ENCODE measurements at regions not wholly inside any gene's neighbourhood (a gene's known extent, or its start where the extent isn't known, plus 50 kb on each side); places are given as distances from the start of the nearest gene placed in this dataset.

GRCh38 chr18:28972333-28972907 is 795.5 kb upstream of the CDH2 start:
- Histone ChIP-seq H4K91ac (ENCODE audit: low read depth, low read length) (no peak overlapping the region), H3K4me3 (ENCODE audit: low read depth, low read length) (no peak overlapping the region), H2BK5ac (ENCODE audit: low read depth, low read length, poor library complexity) (no peak overlapping the region), H4K8ac (ENCODE audit: low read depth, low read length) (no peak overlapping the region), H3K27me3 (ENCODE audit: insufficient read depth, low read length) (no peaks in the 10 kb centered on the region), H3K79me2 (ENCODE audit: control insufficient read depth, insufficient read depth, low read length, poor library complexity) (no peaks in the 10 kb centered on the region), H3K23ac (ENCODE audit: low read length) (no peak overlapping the region), H3K27ac (ENCODE audit: low read depth, low read length) (no peak overlapping the region), H2AK5ac (ENCODE audit: low read length) (no peak overlapping the region), H3K36me3 (ENCODE audit: control insufficient read depth in 1 of 2, insufficient read depth in 2 of 2, low read length in 2 of 2) (no peaks in the 10 kb centered on the region), H3K4ac (ENCODE audit: low read depth, low read length) (no peak overlapping the region), H3K4me1 (ENCODE audit: control insufficient read depth in 1 of 2, insufficient read depth in 2 of 2, low read length in 2 of 2) (no peaks in the 10 kb centered on the region), H2BK120ac (ENCODE audit: insufficient read depth, low read length, poor library complexity) (no peak overlapping the region), H3K18ac (ENCODE audit: low read length) (no peak overlapping the region), H2AFZ (ENCODE audit: insufficient read depth, low read length, poor library complexity) (no peak overlapping the region), H3K9ac (ENCODE audit: low read length) (no peak overlapping the region), H4K12ac (ENCODE audit: low read depth, low read length) (no peak overlapping the region), H2BK12ac (ENCODE audit: low read length) (no peak overlapping the region), H3K4me2 (ENCODE audit: low read length) (no peak overlapping the region), H3K14ac (ENCODE audit: low read length) (no peak overlapping the region), H3K9me3 (ENCODE audit: insufficient read depth, low read depth, low read length) (no peaks in the 10 kb centered on the region), H3K79me1 (ENCODE audit: low read length) (no peaks in the 10 kb centered on the region)
- no peak for DNase-seq
- WGBS (ENCODE audit: extremely low coverage, insufficient coverage, insufficient read length), result no CpG with 5 or more reads among the region's 5 CpGs

- Histone ChIP-seq H3K4me1 (ENCODE audit: control insufficient read depth in 1 of 2, insufficient read depth in 2 of 2, low read length in 2 of 2) (no peaks in the 10 kb centered on the region), H2AFZ (ENCODE audit: insufficient read depth, low read length, poor library complexity) (no peak overlapping the region), H3K23ac (ENCODE audit: low read length) (no peak overlapping the region), H2AK5ac (ENCODE audit: low read length) (no peak overlapping the region), H3K9me3 (ENCODE audit: insufficient read depth, low read depth, low read length) (no peaks in the 10 kb centered on the region), H2BK5ac (ENCODE audit: low read depth, low read length, poor library complexity) (no peak overlapping the region), H3K79me2 (ENCODE audit: control insufficient read depth, insufficient read depth, low read length, poor library complexity) (no peaks in the 10 kb centered on the region), H3K9ac (ENCODE audit: low read length) (no peak overlapping the region), H3K79me1 (ENCODE audit: low read length) (no peaks in the 10 kb centered on the region), H2BK12ac (ENCODE audit: low read length) (no peak overlapping the region), H4K12ac (ENCODE audit: low read depth, low read length) (no peak overlapping the region), H3K14ac (ENCODE audit: low read length) (no peak overlapping the region), H3K4me2 (ENCODE audit: low read length) (no peak overlapping the region), H3K27me3 (ENCODE audit: insufficient read depth, low read length) (no peaks in the 10 kb centered on the region), H3K36me3 (ENCODE audit: control insufficient read depth in 1 of 2, insufficient read depth in 2 of 2, low read length in 2 of 2) (no peaks in the 10 kb centered on the region), H3K18ac (ENCODE audit: low read length) (no peak overlapping the region), H3K4ac (ENCODE audit: low read depth, low read length) (no peak overlapping the region), H2BK120ac (ENCODE audit: insufficient read depth, low read length, poor library complexity) (no peak overlapping the region), H3K27ac (ENCODE audit: low read depth, low read length) (no peak overlapping the region), H4K8ac (ENCODE audit: low read depth, low read length) (no peak overlapping the region), H3K4me3 (ENCODE audit: low read depth, low read length) (no peak overlapping the region), H4K91ac (ENCODE audit: low read depth, low read length) (no peak overlapping the region)
- DNase-seq, result no peak
Measured at GRCh38 chr18:28963481-28963880, 786.6 kb upstream of the CDH2 start.

- Histone ChIP-seq H2AK5ac (ENCODE audit: low read length) (no peak overlapping the region), H3K36me3 (ENCODE audit: control insufficient read depth in 1 of 2, insufficient read depth in 2 of 2, low read length in 2 of 2) (no peaks in the 10 kb centered on the region), H2BK12ac (ENCODE audit: low read length) (no peak overlapping the region), H3K23ac (ENCODE audit: low read length) (no peak overlapping the region), H3K27ac (ENCODE audit: low read depth, low read length) (no peak overlapping the region), H2BK120ac (ENCODE audit: insufficient read depth, low read length, poor library complexity) (no peak overlapping the region), H3K79me2 (ENCODE audit: control insufficient read depth, insufficient read depth, low read length, poor library complexity) (no peaks in the 10 kb centered on the region), H3K9me3 (ENCODE audit: insufficient read depth, low read depth, low read length) (no peaks in the 10 kb centered on the region), H4K8ac (ENCODE audit: low read depth, low read length) (no peak overlapping the region), H3K4me2 (ENCODE audit: low read length) (no peak overlapping the region), H3K79me1 (ENCODE audit: low read length) (no peaks in the 10 kb centered on the region), H3K4me3 (ENCODE audit: low read depth, low read length) (no peak overlapping the region), H2AFZ (ENCODE audit: insufficient read depth, low read length, poor library complexity) (no peak overlapping the region), H4K12ac (ENCODE audit: low read depth, low read length) (no peak overlapping the region), H3K27me3 (ENCODE audit: insufficient read depth, low read length) (no peaks in the 10 kb centered on the region), H3K4ac (ENCODE audit: low read depth, low read length) (no peak overlapping the region), H4K91ac (ENCODE audit: low read depth, low read length) (no peak overlapping the region), H3K4me1 (ENCODE audit: control insufficient read depth in 1 of 2, insufficient read depth in 2 of 2, low read length in 2 of 2) (no peaks in the 10 kb centered on the region), H3K14ac (ENCODE audit: low read length) (no peak overlapping the region), H3K18ac (ENCODE audit: low read length) (no peak overlapping the region), H2BK5ac (ENCODE audit: low read depth, low read length, poor library complexity) (no peak overlapping the region), H3K9ac (ENCODE audit: low read length) (no peak overlapping the region)
- DNase-seq, result peak in 1 of 2 donors; percentile 69
- WGBS (ENCODE audit: extremely low coverage, insufficient coverage, insufficient read length), result no CpG with 5 or more reads among the region's 8 CpGs
Measured at GRCh38 chr18:28961669-28962228, 784.8 kb upstream of the CDH2 start.

- no peak overlapping the region for H4K91ac ChIP-seq (ENCODE audit: low read depth, low read length)
- no peaks in the 10 kb centered on the region for H3K4me1 ChIP-seq (ENCODE audit: control insufficient read depth in 1 of 2, insufficient read depth in 2 of 2, low read length in 2 of 2)
- no peak overlapping the region for H3K14ac ChIP-seq (ENCODE audit: low read length)
- H2BK5ac ChIP-seq (ENCODE audit: low read depth, low read length, poor library complexity), result no peak overlapping the region
- H2AFZ ChIP-seq (ENCODE audit: insufficient read depth, low read length, poor library complexity), result no peak overlapping the region
- H3K27me3 ChIP-seq (ENCODE audit: insufficient read depth, low read length), result no peaks in the 10 kb centered on the region
- H3K23ac ChIP-seq (ENCODE audit: low read length), result no peak overlapping the region
- no peak overlapping the region for H4K12ac ChIP-seq (ENCODE audit: low read depth, low read length)
- H3K27ac ChIP-seq (ENCODE audit: low read depth, low read length), result no peak overlapping the region
- no peaks in the 10 kb centered on the region for H3K79me1 ChIP-seq (ENCODE audit: low read length)
- no peaks in the 10 kb centered on the region for H3K9me3 ChIP-seq (ENCODE audit: insufficient read depth, low read depth, low read length)
- H3K4me2 ChIP-seq (ENCODE audit: low read length), result no peak overlapping the region
- H3K36me3 ChIP-seq (ENCODE audit: control insufficient read depth in 1 of 2, insufficient read depth in 2 of 2, low read length in 2 of 2), result no peaks in the 10 kb centered on the region
- H3K18ac ChIP-seq (ENCODE audit: low read length), result no peak overlapping the region
- DNase-seq, result no peak
- no peak overlapping the region for H4K8ac ChIP-seq (ENCODE audit: low read depth, low read length)
- no peak overlapping the region for H2BK120ac ChIP-seq (ENCODE audit: insufficient read depth, low read length, poor library complexity)
- H3K9ac ChIP-seq (ENCODE audit: low read length), result no peak overlapping the region
- H3K4me3 ChIP-seq (ENCODE audit: low read depth, low read length), result no peak overlapping the region
- no peaks in the 10 kb centered on the region for H3K79me2 ChIP-seq (ENCODE audit: control insufficient read depth, insufficient read depth, low read length, poor library complexity)
- H2AK5ac ChIP-seq (ENCODE audit: low read length), result no peak overlapping the region
- no CpG with 5 or more reads among the region's 2 CpGs for WGBS (ENCODE audit: extremely low coverage, insufficient coverage, insufficient read length)
- no peak overlapping the region for H2BK12ac ChIP-seq (ENCODE audit: low read length)
- H3K4ac ChIP-seq (ENCODE audit: low read depth, low read length), result no peak overlapping the region
Measured at GRCh38 chr18:28960146-28960545, 783.2 kb upstream of the CDH2 start.
